DOHH2 (cell line): ENCODE measurements at regions not wholly inside any gene's neighbourhood (a gene's known extent, or its start where the extent isn't known, plus 50 kb on each side); places are given as distances from the start of the nearest gene placed in this dataset.

Experiments
- H3F3A ChIP-seq: fragments of 200-600 bp; sonication (generic), shearing (Covaris generic); 2 replicates; pipeline ENCODE4 v1.6.0; 2016; ENCODE audit warnings: antibody characterized with exemption, mild to moderate bottlenecking; ENCODE audit not compliant: control insufficient read depth, insufficient read depth
- H3K27ac ChIP-seq: fragments of 200-600 bp; sonication (generic); 2 replicates; pipeline ENCODE4 v1.5.1; 2014; ENCODE audit warnings: low read depth, mild to moderate bottlenecking, low read length, moderate library complexity
- H3K27me3 ChIP-seq: fragments of 200-600 bp; sonication (generic); 2 replicates; pipeline ENCODE4 v1.6.1; 2014; ENCODE audit warnings: mild to moderate bottlenecking, low read length, mixed read lengths; ENCODE audit not compliant: control insufficient read depth
- H3K36me3 ChIP-seq: fragments of 200-600 bp; sonication (generic); 2 replicates; pipeline ENCODE4 v1.6.1; 2014; ENCODE audit warnings: mild to moderate bottlenecking, low read length, moderate library complexity, mixed read lengths; ENCODE audit not compliant: control insufficient read depth
- H3K4me1 ChIP-seq: fragments of 200-600 bp; sonication (generic); 2 replicates; pipeline ENCODE4 v1.6.1; 2014; ENCODE audit warnings: mild to moderate bottlenecking, low read length, mixed read lengths; ENCODE audit not compliant: control insufficient read depth
- H3K4me2 ChIP-seq: fragments of 200-600 bp; sonication (generic); 2 replicates; pipeline ENCODE4 v1.6.0; 2014; ENCODE audit warnings: mild to moderate bottlenecking, low read length, moderate library complexity
- H3K4me3 ChIP-seq: fragments of 200-600 bp; sonication (generic); 2 replicates; pipeline ENCODE4 v1.5.1; 2014; ENCODE audit warnings: mild to moderate bottlenecking, low read length, mixed read lengths
- H3K79me2 ChIP-seq: fragments of 200-600 bp; sonication (generic); 2 replicates; pipeline ENCODE4 v1.6.1; 2014; ENCODE audit warnings: mild to moderate bottlenecking, low read length, mixed read lengths; ENCODE audit not compliant: control insufficient read depth
- H3K9me2 ChIP-seq: fragments of 200-600 bp; sonication (generic); replicated peaks from 2 replicates; pipeline ENCODE4 v1.6.1; 2014; ENCODE audit warnings: mild to moderate bottlenecking, low read length, mixed read lengths; ENCODE audit not compliant: control insufficient read depth
- H3K9me3 ChIP-seq: fragments of 200-600 bp; sonication (generic); 2 replicates; pipeline ENCODE4 v1.6.1; 2014; ENCODE audit warnings: antibody characterized with exemption, low read length, mixed read lengths; ENCODE audit not compliant: control insufficient read depth, insufficient read depth
- H4K20me1 ChIP-seq: fragments of 200-600 bp; sonication (generic); 2 replicates; pipeline ENCODE4 v1.6.0; 2014; ENCODE audit warnings: low read depth, mild to moderate bottlenecking, antibody characterized with exemption, low read length, moderate library complexity; ENCODE audit not compliant: control insufficient read depth, insufficient read depth
- EZH2phosphoT487 ChIP-seq: fragments of 200-600 bp; sonication (generic); IDR thresholded peaks from 2 replicates; pipeline ENCODE4 v1.6.1; 2017; ENCODE audit warnings: borderline replicate concordance, mild to moderate bottlenecking, antibody characterized with exemption, low read length, moderate library complexity, mixed read lengths
- TF ChIP-seq, protein P1 (sequence below): fragments of 200-600 bp; sonication (generic); IDR thresholded peaks from one replicate; pipeline ENCODE4 v1.5.1; 2014; ENCODE audit warnings: antibody characterized with exemption, mild to moderate bottlenecking, low read depth, low read length; ENCODE audit not compliant: poor library complexity, severe bottlenecking

DNA sequence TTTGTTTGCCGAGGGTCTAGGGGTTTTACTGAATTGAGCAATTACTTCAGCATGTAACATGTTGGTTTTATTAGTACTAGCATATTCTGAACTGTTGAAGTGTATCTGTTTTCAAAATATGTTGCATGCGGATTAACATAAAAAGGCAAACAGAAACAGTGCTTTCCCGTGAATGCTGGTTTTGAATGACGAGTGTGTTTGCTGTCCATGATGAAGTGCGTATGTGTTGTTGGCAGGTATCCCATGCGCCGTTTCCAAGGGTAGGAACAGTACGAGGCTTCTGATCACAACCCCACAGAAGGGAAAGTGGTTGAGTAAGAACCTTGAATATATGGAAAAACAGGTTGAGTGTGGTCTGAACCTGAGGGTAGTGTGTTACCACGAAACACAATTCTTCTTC lies 232.9 kb downstream of the SAMD5 start:
- no peaks in the 10 kb centered on the region for H4K20me1 ChIP-seq
- no peaks in the 10 kb centered on the region for H3K79me2 ChIP-seq
- H3K4me3 ChIP-seq: no peak overlapping the region
- H3K27me3 ChIP-seq: no peaks in the 10 kb centered on the region
- H3F3A ChIP-seq: no peaks in the 10 kb centered on the region
- no peaks in the 10 kb centered on the region for H3K4me1 ChIP-seq
- H3K9me2 ChIP-seq: no peaks in the 10 kb centered on the region
- H3K36me3 ChIP-seq: no peaks in the 10 kb centered on the region
- H3K9me3 ChIP-seq: no peaks in the 10 kb centered on the region
- no peak for TF ChIP-seq EZH2phosphoT487
- TF ChIP-seq, protein P1, sequence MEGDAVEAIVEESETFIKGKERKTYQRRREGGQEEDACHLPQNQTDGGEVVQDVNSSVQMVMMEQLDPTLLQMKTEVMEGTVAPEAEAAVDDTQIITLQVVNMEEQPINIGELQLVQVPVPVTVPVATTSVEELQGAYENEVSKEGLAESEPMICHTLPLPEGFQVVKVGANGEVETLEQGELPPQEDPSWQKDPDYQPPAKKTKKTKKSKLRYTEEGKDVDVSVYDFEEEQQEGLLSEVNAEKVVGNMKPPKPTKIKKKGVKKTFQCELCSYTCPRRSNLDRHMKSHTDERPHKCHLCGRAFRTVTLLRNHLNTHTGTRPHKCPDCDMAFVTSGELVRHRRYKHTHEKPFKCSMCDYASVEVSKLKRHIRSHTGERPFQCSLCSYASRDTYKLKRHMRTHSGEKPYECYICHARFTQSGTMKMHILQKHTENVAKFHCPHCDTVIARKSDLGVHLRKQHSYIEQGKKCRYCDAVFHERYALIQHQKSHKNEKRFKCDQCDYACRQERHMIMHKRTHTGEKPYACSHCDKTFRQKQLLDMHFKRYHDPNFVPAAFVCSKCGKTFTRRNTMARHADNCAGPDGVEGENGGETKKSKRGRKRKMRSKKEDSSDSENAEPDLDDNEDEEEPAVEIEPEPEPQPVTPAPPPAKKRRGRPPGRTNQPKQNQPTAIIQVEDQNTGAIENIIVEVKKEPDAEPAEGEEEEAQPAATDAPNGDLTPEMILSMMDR: no peak
- no peak overlapping the region for H3K4me2 ChIP-seq
- no peak overlapping the region for H3K27ac ChIP-seq

DNA sequence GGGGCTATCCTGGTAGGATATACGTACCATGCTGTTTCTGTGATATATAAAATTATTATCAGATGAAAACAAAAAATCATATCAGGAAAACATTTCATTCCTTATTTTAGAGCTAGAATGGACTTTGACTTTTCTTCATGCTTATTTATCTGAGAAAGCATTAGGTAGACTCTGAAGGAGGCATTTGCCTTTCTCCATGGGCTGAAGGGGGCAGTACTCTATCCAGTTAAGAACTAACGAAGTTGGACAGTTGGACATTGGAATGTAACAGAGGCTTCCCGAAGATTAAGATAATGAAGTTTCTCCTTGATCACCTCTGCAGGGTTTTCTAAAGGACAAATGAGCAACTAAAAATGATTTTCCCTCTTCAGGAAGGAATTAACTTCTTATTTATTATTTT lies 233.9 kb downstream of the SAMD5 start:
- H3K4me3 ChIP-seq: no peak overlapping the region
- no peaks in the 10 kb centered on the region for H3K9me2 ChIP-seq
- no peaks in the 10 kb centered on the region for H3K27me3 ChIP-seq
- no peak overlapping the region for H3K4me2 ChIP-seq
- H3K27ac ChIP-seq: no peak overlapping the region
- no peaks in the 10 kb centered on the region for H4K20me1 ChIP-seq
- no peaks in the 10 kb centered on the region for H3F3A ChIP-seq
- H3K79me2 ChIP-seq: no peaks in the 10 kb centered on the region
- no peaks in the 10 kb centered on the region for H3K4me1 ChIP-seq
- H3K9me3 ChIP-seq: no peaks in the 10 kb centered on the region
- no peaks in the 10 kb centered on the region for H3K36me3 ChIP-seq
- TF ChIP-seq EZH2phosphoT487: no peak
- TF ChIP-seq, protein P1: no peak

DNA sequence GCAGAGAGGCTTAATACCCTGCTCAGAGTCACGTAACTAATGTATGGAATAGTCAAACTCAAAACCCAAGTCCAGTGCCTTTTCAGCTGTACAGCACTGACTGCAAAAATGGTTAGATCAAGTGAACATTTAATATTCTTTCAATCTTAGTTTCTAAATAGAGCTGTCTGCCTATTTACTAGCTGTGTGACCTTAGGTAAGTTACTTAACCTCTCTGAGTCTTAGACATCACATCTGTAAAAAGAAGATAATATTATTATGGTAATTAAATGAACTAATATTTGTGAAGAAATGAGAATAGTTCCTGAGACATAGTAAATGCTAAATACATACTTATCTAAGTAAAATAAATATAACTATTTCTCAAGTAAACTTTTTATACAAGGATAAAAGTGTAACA lies 235.5 kb downstream of the SAMD5 start:
- no peak overlapping the region for H3K4me2 ChIP-seq
- H3K27me3 ChIP-seq: no peaks in the 10 kb centered on the region
- TF ChIP-seq EZH2phosphoT487: no peak
- TF ChIP-seq, protein P1: no peak
- no peaks in the 10 kb centered on the region for H3K4me1 ChIP-seq
- no peak overlapping the region for H3K4me3 ChIP-seq
- H3K27ac ChIP-seq: no peak overlapping the region
- no peaks in the 10 kb centered on the region for H4K20me1 ChIP-seq
- no peaks in the 10 kb centered on the region for H3F3A ChIP-seq
- no peaks in the 10 kb centered on the region for H3K9me2 ChIP-seq
- no peaks in the 10 kb centered on the region for H3K9me3 ChIP-seq
- no peaks in the 10 kb centered on the region for H3K36me3 ChIP-seq
- H3K79me2 ChIP-seq: no peaks in the 10 kb centered on the region

DNA sequence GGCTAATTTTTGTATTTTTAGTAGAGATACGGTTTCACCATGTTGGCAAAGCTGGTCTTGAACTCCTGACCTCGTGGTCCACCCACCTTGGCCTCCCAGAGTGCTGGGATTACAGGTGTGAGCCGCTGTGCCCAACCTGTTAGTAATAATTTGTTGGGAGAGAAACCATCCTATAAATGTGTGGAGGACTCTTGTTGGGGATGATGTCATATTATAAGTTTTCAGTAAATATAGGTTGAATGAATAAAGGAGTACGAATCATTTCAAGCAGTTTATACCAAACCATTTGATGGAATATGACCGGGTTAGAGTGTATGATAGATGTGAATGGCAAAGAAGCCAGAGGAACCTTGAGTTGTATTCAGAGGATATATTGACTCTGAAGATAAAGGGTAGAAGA lies 240.8 kb downstream of the SAMD5 start:
- H3K27me3 ChIP-seq: no peaks in the 10 kb centered on the region
- no peak overlapping the region for H3K4me3 ChIP-seq
- no peaks in the 10 kb centered on the region for H3F3A ChIP-seq
- no peaks in the 10 kb centered on the region for H3K4me1 ChIP-seq
- no peak overlapping the region for H3K4me2 ChIP-seq
- H3K27ac ChIP-seq: no peak overlapping the region
- no peaks in the 10 kb centered on the region for H4K20me1 ChIP-seq
- no peak for TF ChIP-seq EZH2phosphoT487
- TF ChIP-seq, protein P1: no peak
- H3K9me2 ChIP-seq: no peaks in the 10 kb centered on the region
- no peaks in the 10 kb centered on the region for H3K79me2 ChIP-seq
- H3K36me3 ChIP-seq: no peaks in the 10 kb centered on the region
- no peaks in the 10 kb centered on the region for H3K9me3 ChIP-seq
